T-helper 2 cell treated with Interferon-gamma antibody and Interleukin-4, amounts not matched to agents 5 μg/mL and 100 μg/mL, for 36 hours (primary cell): ENCODE measurements at regions not wholly inside any gene's neighbourhood (a gene's known extent, or its start where the extent isn't known, plus 50 kb on each side); places are given as distances from the start of the nearest gene placed in this dataset.

ENCODE experiments used
- DNase-seq: peaks from one replicate; pipeline ENCODE4 v3.0.0; 2021; ENCODE audit warnings: low spot score
- H3K27ac Mint-ChIP-seq: one replicate; pipeline ENCODE4 v1.8.0; 2021; ENCODE audit warnings: mild to moderate bottlenecking, mixed read lengths
- H3K27me3 Mint-ChIP-seq: one replicate; pipeline ENCODE4 v1.8.0; 2021; ENCODE audit warnings: low read depth, mixed read lengths
- H3K36me3 Mint-ChIP-seq: one replicate; pipeline ENCODE4 v1.8.0; 2021; ENCODE audit warnings: low read depth, mixed read lengths
- H3K4me1 Mint-ChIP-seq: one replicate; pipeline ENCODE4 v1.8.0; 2021; ENCODE audit warnings: low read depth, mixed read lengths
- H3K4me3 Mint-ChIP-seq: one replicate; pipeline ENCODE4 v1.8.0; 2022; ENCODE audit warnings: mild to moderate bottlenecking, moderate library complexity, mixed read lengths
- H3K9me3 Mint-ChIP-seq: one replicate; pipeline ENCODE4 v1.8.0; 2021; ENCODE audit warnings: mixed read lengths

GRCh38 chr18:37955201-37955600, 389.6 kb upstream of the CELF4 start:
- Mint-ChIP-seq H3K4me1 (no peaks in the 10 kb centered on the region), H3K27me3 (no peaks in the 10 kb centered on the region), H3K9me3 (peaks cover 7% of the 10 kb centered on the region), H3K4me3 (no peak overlapping the region), H3K36me3 (no peaks in the 10 kb centered on the region), H3K27ac (no peak overlapping the region)
- DNase-seq = no peak

GRCh38 chr18:37953876-37954275, 388.3 kb upstream of the CELF4 start:
- no peak overlapping the region for H3K4me3 Mint-ChIP-seq
- H3K9me3 Mint-ChIP-seq = peaks cover 7% of the 10 kb centered on the region
- H3K27me3 Mint-ChIP-seq = no peaks in the 10 kb centered on the region
- H3K27ac Mint-ChIP-seq = no peak overlapping the region
- H3K4me1 Mint-ChIP-seq = no peaks in the 10 kb centered on the region
- H3K36me3 Mint-ChIP-seq = no peaks in the 10 kb centered on the region
- no peak for DNase-seq

- Mint-ChIP-seq H3K4me3 (no peak overlapping the region), H3K9me3 (peaks cover 4% of the 10 kb centered on the region), H3K27me3 (no peaks in the 10 kb centered on the region), H3K4me1 (no peaks in the 10 kb centered on the region), H3K36me3 (no peaks in the 10 kb centered on the region), H3K27ac (no peak overlapping the region)
- DNase-seq = no peak
Observed at GRCh38 chr18:37948471-37948870, 382.9 kb upstream of the CELF4 start.

- H3K27ac Mint-ChIP-seq = no peak overlapping the region
- no peaks in the 10 kb centered on the region for H3K27me3 Mint-ChIP-seq
- H3K4me3 Mint-ChIP-seq = no peak overlapping the region
- peaks cover 7% of the 10 kb centered on the region for H3K9me3 Mint-ChIP-seq
- no peaks in the 10 kb centered on the region for H3K36me3 Mint-ChIP-seq
- DNase-seq = no peak
- H3K4me1 Mint-ChIP-seq = no peaks in the 10 kb centered on the region
Observed at GRCh38 chr18:37946324-37946723, 380.7 kb upstream of the CELF4 start.

- no peak overlapping the region for H3K4me3 Mint-ChIP-seq
- DNase-seq = no peak
- peaks cover 7% of the 10 kb centered on the region for H3K9me3 Mint-ChIP-seq
- no peaks in the 10 kb centered on the region for H3K4me1 Mint-ChIP-seq
- no peak overlapping the region for H3K27ac Mint-ChIP-seq
- H3K27me3 Mint-ChIP-seq = no peaks in the 10 kb centered on the region
- H3K36me3 Mint-ChIP-seq = no peaks in the 10 kb centered on the region
Observed at GRCh38 chr18:37944700-37945270, 379.2 kb upstream of the CELF4 start.

GRCh38 chr18:37937287-37937686, 371.7 kb upstream of the CELF4 start:
- Mint-ChIP-seq H3K4me1 (no peaks in the 10 kb centered on the region), H3K27ac (no peak overlapping the region), H3K27me3 (no peaks in the 10 kb centered on the region), H3K36me3 (no peaks in the 10 kb centered on the region), H3K9me3 (peaks cover 18% of the 10 kb centered on the region), H3K4me3 (no peak overlapping the region)
- no peak for DNase-seq

GRCh38 chr18:37935086-37935485, 369.5 kb upstream of the CELF4 start:
- Mint-ChIP-seq H3K27ac (no peak overlapping the region), H3K9me3 (peaks cover 16% of the 10 kb centered on the region), H3K4me3 (no peak overlapping the region), H3K4me1 (no peaks in the 10 kb centered on the region), H3K27me3 (no peaks in the 10 kb centered on the region), H3K36me3 (no peaks in the 10 kb centered on the region)
- no peak for DNase-seq

GRCh38 chr18:37930640-37931039, 365.0 kb upstream of the CELF4 start:
- H3K9me3 Mint-ChIP-seq = no peaks in the 10 kb centered on the region
- no peaks in the 10 kb centered on the region for H3K4me1 Mint-ChIP-seq
- no peak overlapping the region for H3K27ac Mint-ChIP-seq
- no peaks in the 10 kb centered on the region for H3K36me3 Mint-ChIP-seq
- DNase-seq = no peak
- H3K4me3 Mint-ChIP-seq = no peak overlapping the region
- no peaks in the 10 kb centered on the region for H3K27me3 Mint-ChIP-seq

GRCh38 chr18:37922162-37922561, 356.6 kb upstream of the CELF4 start:
- no peaks in the 10 kb centered on the region for H3K36me3 Mint-ChIP-seq
- H3K4me3 Mint-ChIP-seq = no peak overlapping the region
- DNase-seq = no peak
- H3K27ac Mint-ChIP-seq = no peak overlapping the region
- no peaks in the 10 kb centered on the region for H3K9me3 Mint-ChIP-seq
- no peaks in the 10 kb centered on the region for H3K4me1 Mint-ChIP-seq
- no peaks in the 10 kb centered on the region for H3K27me3 Mint-ChIP-seq

- no peak overlapping the region for H3K27ac Mint-ChIP-seq
- H3K9me3 Mint-ChIP-seq = no peaks in the 10 kb centered on the region
- no peaks in the 10 kb centered on the region for H3K4me1 Mint-ChIP-seq
- H3K27me3 Mint-ChIP-seq = no peaks in the 10 kb centered on the region
- H3K36me3 Mint-ChIP-seq = no peaks in the 10 kb centered on the region
- no peak overlapping the region for H3K4me3 Mint-ChIP-seq
- no peak for DNase-seq
Observed at GRCh38 chr18:37920865-37921264, 355.3 kb upstream of the CELF4 start.

- Mint-ChIP-seq H3K27ac (no peak overlapping the region), H3K4me1 (no peaks in the 10 kb centered on the region), H3K4me3 (no peak overlapping the region), H3K36me3 (no peaks in the 10 kb centered on the region), H3K27me3 (no peaks in the 10 kb centered on the region), H3K9me3 (no peaks in the 10 kb centered on the region)
- DNase-seq = no peak
Observed at GRCh38 chr18:37913051-37913450, 347.5 kb upstream of the CELF4 start.

- Mint-ChIP-seq H3K36me3 (no peaks in the 10 kb centered on the region), H3K4me1 (no peaks in the 10 kb centered on the region), H3K9me3 (peaks cover 9% of the 10 kb centered on the region), H3K27ac (no peak overlapping the region), H3K27me3 (no peaks in the 10 kb centered on the region), H3K4me3 (no peak overlapping the region)
- no peak for DNase-seq
Observed at GRCh38 chr18:37902344-37902743, 336.7 kb upstream of the CELF4 start.

- H3K27me3 Mint-ChIP-seq = no peaks in the 10 kb centered on the region
Observed at GRCh38 chr18:37900326-37900725, 334.7 kb upstream of the CELF4 start.

GRCh38 chr18:37889963-37890362, 324.4 kb upstream of the CELF4 start:
- no peaks in the 10 kb centered on the region for H3K27me3 Mint-ChIP-seq
- DNase-seq = no peak
- H3K9me3 Mint-ChIP-seq = no peaks in the 10 kb centered on the region
- no peaks in the 10 kb centered on the region for H3K36me3 Mint-ChIP-seq
- no peak overlapping the region for H3K27ac Mint-ChIP-seq
- H3K4me3 Mint-ChIP-seq = no peak overlapping the region
- no peaks in the 10 kb centered on the region for H3K4me1 Mint-ChIP-seq

More at GRCh38 chr18:37900326-37900725, 334.7 kb upstream of the CELF4 start:
- H3K9me3 Mint-ChIP-seq = peaks cover 9% of the 10 kb centered on the region
- no peak for DNase-seq
- no peak overlapping the region for H3K27ac Mint-ChIP-seq
- no peaks in the 10 kb centered on the region for H3K36me3 Mint-ChIP-seq
- H3K4me1 Mint-ChIP-seq = no peaks in the 10 kb centered on the region
- H3K4me3 Mint-ChIP-seq = no peak overlapping the region

- no peaks in the 10 kb centered on the region for H3K36me3 Mint-ChIP-seq
- H3K4me1 Mint-ChIP-seq = no peaks in the 10 kb centered on the region
- DNase-seq = no peak
- H3K27me3 Mint-ChIP-seq = no peaks in the 10 kb centered on the region
- no peak overlapping the region for H3K4me3 Mint-ChIP-seq
- peaks cover 8% of the 10 kb centered on the region for H3K9me3 Mint-ChIP-seq
- no peak overlapping the region for H3K27ac Mint-ChIP-seq
Observed at GRCh38 chr18:37874721-37875120, 309.1 kb upstream of the CELF4 start.
